22Rv1 (cell line): ENCODE measurements at regions not wholly inside any gene's neighbourhood (a gene's known extent, or its start where the extent isn't known, plus 50 kb on each side); places are given as distances from the start of the nearest gene placed in this dataset.

Source experiments
- ZFX ChIP-seq: fragments of 450-650 bp; IDR thresholded peaks from 2 replicates; pipeline ENCODE4 v1.6.1; 2017; ENCODE audit warnings: antibody characterized with exemption, borderline replicate concordance
- TF ChIP-seq, protein P1 (sequence below): fragments of 450-650 bp; IDR thresholded peaks from 2 replicates; pipeline ENCODE4 v1.5.1; 2017; ENCODE audit warnings: mild to moderate bottlenecking

DNA sequence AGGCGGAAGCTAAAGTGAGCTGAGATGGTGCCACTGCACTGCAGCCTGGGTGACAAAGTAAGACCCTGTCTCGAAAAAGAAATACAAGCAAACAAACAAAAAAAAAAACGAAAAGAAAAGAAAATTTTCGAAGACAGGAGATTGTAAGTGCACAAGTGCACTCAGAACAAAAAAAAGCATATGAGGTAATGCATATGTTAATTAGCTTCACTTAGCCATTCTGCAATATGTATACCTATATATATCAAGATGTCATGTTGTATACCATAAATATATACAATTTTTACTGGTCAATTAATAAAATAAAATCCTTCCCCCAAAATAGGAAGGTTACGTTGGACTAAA, 127.5 kb downstream of the RIN2 start:
- TF ChIP-seq, protein P1, sequence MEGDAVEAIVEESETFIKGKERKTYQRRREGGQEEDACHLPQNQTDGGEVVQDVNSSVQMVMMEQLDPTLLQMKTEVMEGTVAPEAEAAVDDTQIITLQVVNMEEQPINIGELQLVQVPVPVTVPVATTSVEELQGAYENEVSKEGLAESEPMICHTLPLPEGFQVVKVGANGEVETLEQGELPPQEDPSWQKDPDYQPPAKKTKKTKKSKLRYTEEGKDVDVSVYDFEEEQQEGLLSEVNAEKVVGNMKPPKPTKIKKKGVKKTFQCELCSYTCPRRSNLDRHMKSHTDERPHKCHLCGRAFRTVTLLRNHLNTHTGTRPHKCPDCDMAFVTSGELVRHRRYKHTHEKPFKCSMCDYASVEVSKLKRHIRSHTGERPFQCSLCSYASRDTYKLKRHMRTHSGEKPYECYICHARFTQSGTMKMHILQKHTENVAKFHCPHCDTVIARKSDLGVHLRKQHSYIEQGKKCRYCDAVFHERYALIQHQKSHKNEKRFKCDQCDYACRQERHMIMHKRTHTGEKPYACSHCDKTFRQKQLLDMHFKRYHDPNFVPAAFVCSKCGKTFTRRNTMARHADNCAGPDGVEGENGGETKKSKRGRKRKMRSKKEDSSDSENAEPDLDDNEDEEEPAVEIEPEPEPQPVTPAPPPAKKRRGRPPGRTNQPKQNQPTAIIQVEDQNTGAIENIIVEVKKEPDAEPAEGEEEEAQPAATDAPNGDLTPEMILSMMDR = no peak
- no peak for TF ChIP-seq ZFX
